ENCODE measurements at regions not wholly inside any gene's neighbourhood (a gene's known extent, or its start where the extent isn't known, plus 50 kb on each side); places are given as distances from the start of the nearest gene placed in this dataset.

DNA sequence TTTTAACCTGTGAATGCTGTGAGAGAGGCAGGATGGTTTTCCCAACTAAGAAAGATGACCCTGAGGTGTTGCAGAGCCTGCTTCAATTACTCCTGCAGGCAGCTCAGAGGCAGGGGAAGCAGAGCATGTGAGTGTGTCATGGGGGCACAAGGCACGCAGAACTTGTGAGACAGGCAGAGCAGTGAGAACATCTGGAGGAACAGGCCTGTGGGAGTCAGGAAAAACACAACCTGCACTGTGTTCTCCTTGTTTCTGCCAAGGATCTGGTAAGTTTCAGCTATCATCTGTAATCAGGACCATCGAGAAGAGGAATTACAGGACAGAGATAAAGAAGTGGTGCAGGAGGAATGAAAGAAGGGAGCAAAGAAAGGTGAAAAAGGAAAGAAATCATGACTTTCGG is 741.8 kb upstream of the INTU start:
- no peaks in the 10 kb centered on the region for H3K79me2 ChIP-seq (ENCODE audit: low read length)
- H2AFZ ChIP-seq (ENCODE audit: low read depth, low read length): no peak overlapping the region
- peaks cover 18% of the 10 kb centered on the region for H3K4me1 ChIP-seq (ENCODE audit: low read length)
- H3K36me3 ChIP-seq (replicated peaks; ENCODE audit: low read depth, low read length): peaks cover 17% of the 10 kb centered on the region
- H4K20me1 ChIP-seq (ENCODE audit: insufficient read depth, low read length): no peaks in the 10 kb centered on the region
- no peak overlapping the region for H3K4me2 ChIP-seq (ENCODE audit: low read length)
- no peak overlapping the region for H3K4me3 ChIP-seq (ENCODE audit: low read length)
- no peaks in the 10 kb centered on the region for H3K27me3 ChIP-seq (ENCODE audit: low read depth, low read length)
- no peak for TF ChIP-seq EZH2phosphoT487 (IDR thresholded peaks at IDR 0.05; ENCODE audit: low read depth)
- TF ChIP-seq, protein P1, sequence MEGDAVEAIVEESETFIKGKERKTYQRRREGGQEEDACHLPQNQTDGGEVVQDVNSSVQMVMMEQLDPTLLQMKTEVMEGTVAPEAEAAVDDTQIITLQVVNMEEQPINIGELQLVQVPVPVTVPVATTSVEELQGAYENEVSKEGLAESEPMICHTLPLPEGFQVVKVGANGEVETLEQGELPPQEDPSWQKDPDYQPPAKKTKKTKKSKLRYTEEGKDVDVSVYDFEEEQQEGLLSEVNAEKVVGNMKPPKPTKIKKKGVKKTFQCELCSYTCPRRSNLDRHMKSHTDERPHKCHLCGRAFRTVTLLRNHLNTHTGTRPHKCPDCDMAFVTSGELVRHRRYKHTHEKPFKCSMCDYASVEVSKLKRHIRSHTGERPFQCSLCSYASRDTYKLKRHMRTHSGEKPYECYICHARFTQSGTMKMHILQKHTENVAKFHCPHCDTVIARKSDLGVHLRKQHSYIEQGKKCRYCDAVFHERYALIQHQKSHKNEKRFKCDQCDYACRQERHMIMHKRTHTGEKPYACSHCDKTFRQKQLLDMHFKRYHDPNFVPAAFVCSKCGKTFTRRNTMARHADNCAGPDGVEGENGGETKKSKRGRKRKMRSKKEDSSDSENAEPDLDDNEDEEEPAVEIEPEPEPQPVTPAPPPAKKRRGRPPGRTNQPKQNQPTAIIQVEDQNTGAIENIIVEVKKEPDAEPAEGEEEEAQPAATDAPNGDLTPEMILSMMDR (IDR thresholded peaks at IDR 0.05; ENCODE audit: low read depth, low read length): no peak
- peaks cover 13% of the 10 kb centered on the region; the same call in 1 of the 2 replicates for H3K9me3 ChIP-seq (ENCODE audit: insufficient read depth, low read length)
- H3K9ac ChIP-seq (ENCODE audit: low read length): no peak overlapping the region
- no peak overlapping the region for H3K27ac ChIP-seq (ENCODE audit: low read length)

DNA sequence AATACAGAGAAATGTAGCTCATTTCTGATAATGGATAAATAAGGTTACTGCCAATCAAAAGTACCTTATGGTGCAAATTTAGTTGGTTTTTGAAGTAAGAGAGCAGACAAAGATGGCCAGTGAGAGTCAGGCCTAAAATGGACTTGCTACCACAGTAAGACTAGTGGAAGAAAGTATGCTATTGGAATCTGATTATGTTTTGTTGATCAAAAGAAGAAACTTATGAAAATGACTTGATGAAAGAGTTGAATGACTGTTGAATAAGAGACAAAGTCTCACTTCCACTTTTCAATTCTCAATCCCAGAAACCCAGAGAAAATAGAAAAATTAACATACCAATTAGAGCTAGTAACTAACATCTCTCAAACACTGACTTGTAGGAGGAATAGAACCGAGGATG is 737.8 kb upstream of the INTU start:
- Histone ChIP-seq H4K20me1 (ENCODE audit: insufficient read depth, low read length) (no peaks in the 10 kb centered on the region), H3K36me3 (replicated peaks; ENCODE audit: low read depth, low read length) (peaks cover 27% of the 10 kb centered on the region), H3K27me3 (ENCODE audit: low read depth, low read length) (no peaks in the 10 kb centered on the region), H3K9me3 (ENCODE audit: insufficient read depth, low read length) (peaks cover 26% of the 10 kb centered on the region; the same call in 1 of the 2 replicates), H3K4me2 (ENCODE audit: low read length) (peak overlapping the region; percentile 20; the same call in 1 of the 2 replicates), H3K4me3 (ENCODE audit: low read length) (no peak overlapping the region), H3K4me1 (ENCODE audit: low read length) (peaks cover 22% of the 10 kb centered on the region), H3K79me2 (ENCODE audit: low read length) (no peaks in the 10 kb centered on the region), H2AFZ (ENCODE audit: low read depth, low read length) (no peak overlapping the region), H3K27ac (ENCODE audit: low read length) (peak overlapping the region; percentile 27; the same call in 1 of the 2 replicates), H3K9ac (ENCODE audit: low read length) (no peak overlapping the region)
- TF ChIP-seq, protein P1 (IDR thresholded peaks at IDR 0.05; ENCODE audit: low read depth, low read length): no peak
- TF ChIP-seq EZH2phosphoT487 (IDR thresholded peaks at IDR 0.05; ENCODE audit: low read depth): no peak

DNA sequence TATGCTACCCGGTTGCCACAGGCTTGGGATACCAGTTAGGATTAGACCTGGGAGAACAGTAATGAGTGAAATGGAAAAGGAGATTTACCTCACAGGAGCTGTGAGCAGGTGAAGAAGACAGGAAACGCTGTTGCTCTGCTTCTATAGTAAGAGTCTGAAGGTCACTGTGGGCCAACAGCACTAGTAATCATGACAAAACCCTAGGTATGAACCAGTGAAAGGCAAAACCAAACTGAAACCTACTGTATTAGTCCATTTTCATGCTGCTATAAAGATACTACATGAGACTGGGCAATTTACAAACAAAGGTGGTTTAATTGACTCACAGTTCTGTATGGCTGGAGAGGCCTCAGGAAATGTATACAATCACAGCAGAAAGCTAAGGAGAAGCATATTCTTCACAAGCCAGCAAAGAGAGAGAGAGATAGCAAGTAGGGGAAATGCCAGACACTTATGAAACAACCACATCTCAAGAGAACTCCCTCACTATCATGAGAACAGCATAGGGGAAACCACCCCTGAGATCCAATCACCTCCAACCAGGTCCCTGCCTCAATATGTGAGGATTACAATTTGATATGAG is 736.7 kb upstream of the INTU start:
- TF ChIP-seq EZH2phosphoT487 (IDR thresholded peaks at IDR 0.05; ENCODE audit: low read depth): no peak
- TF ChIP-seq, protein P1 (IDR thresholded peaks at IDR 0.05; ENCODE audit: low read depth, low read length): no peak
- no peaks in the 10 kb centered on the region for H3K79me2 ChIP-seq (ENCODE audit: low read length)
- no peak overlapping the region for H2AFZ ChIP-seq (ENCODE audit: low read depth, low read length)
- peaks cover 27% of the 10 kb centered on the region for H3K36me3 ChIP-seq (replicated peaks; ENCODE audit: low read depth, low read length)
- peaks cover 26% of the 10 kb centered on the region; the same call in 1 of the 2 replicates for H3K9me3 ChIP-seq (ENCODE audit: insufficient read depth, low read length)
- no peaks in the 10 kb centered on the region for H4K20me1 ChIP-seq (ENCODE audit: insufficient read depth, low read length)
- no peak overlapping the region for H3K9ac ChIP-seq (ENCODE audit: low read length)
- no peaks in the 10 kb centered on the region for H3K27me3 ChIP-seq (ENCODE audit: low read depth, low read length)
- H3K27ac ChIP-seq (ENCODE audit: low read length): peak overlapping the region; percentile 36
- no peak overlapping the region for H3K4me2 ChIP-seq (ENCODE audit: low read length)
- no peak overlapping the region for H3K4me3 ChIP-seq (ENCODE audit: low read length)
- H3K4me1 ChIP-seq (ENCODE audit: low read length): peaks cover 22% of the 10 kb centered on the region

DNA sequence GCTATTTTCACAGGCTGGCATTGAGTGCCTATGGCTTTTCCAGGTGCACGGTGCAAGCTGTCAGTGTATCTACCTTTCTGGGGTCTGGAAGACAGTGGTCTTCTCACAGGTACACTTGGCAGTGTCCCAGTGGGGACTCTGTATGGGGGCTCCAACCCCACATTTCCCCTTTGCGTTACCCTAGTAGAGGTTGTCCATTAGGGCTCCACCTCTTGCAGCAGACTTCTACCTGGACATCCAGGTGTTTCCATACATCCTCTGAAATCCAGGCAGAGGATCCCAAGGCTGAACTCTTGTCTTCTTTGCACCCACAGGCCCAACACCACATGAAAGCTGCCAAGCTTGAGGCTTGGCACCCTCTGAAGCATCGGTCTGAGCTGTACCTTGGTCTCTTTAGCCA is 735.7 kb upstream of the INTU start:
- TF ChIP-seq EZH2phosphoT487 (IDR thresholded peaks at IDR 0.05; ENCODE audit: low read depth): no peak
- TF ChIP-seq, protein P1 (IDR thresholded peaks at IDR 0.05; ENCODE audit: low read depth, low read length): no peak
- no peak overlapping the region for H3K9ac ChIP-seq (ENCODE audit: low read length)
- no peak overlapping the region for H2AFZ ChIP-seq (ENCODE audit: low read depth, low read length)
- H3K36me3 ChIP-seq (replicated peaks; ENCODE audit: low read depth, low read length): peaks cover 27% of the 10 kb centered on the region
- peaks cover 22% of the 10 kb centered on the region for H3K4me1 ChIP-seq (ENCODE audit: low read length)
- H3K27ac ChIP-seq (ENCODE audit: low read length): no peak overlapping the region
- H3K4me3 ChIP-seq (ENCODE audit: low read length): no peak overlapping the region
- peaks cover 26% of the 10 kb centered on the region; the same call in 1 of the 2 replicates for H3K9me3 ChIP-seq (ENCODE audit: insufficient read depth, low read length)
- H3K79me2 ChIP-seq (ENCODE audit: low read length): no peaks in the 10 kb centered on the region
- H3K27me3 ChIP-seq (ENCODE audit: low read depth, low read length): no peaks in the 10 kb centered on the region
- no peak overlapping the region for H3K4me2 ChIP-seq (ENCODE audit: low read length)
- H4K20me1 ChIP-seq (ENCODE audit: insufficient read depth, low read length): no peaks in the 10 kb centered on the region
